ENCODE measurements at regions not wholly inside any gene's neighbourhood (a gene's known extent, or its start where the extent isn't known, plus 50 kb on each side); places are given as distances from the start of the nearest gene placed in this dataset.

- H3K36me3 ChIP-seq (replicated peaks), result no peaks in the 10 kb centered on the region
- H3K4me3 ChIP-seq (ENCODE audit: low read depth, low read length), result no peak overlapping the region
- DNase-seq, result peak; percentile 49
- in situ Hi-C loops (cut with HindIII; ENCODE audit: low pct_ligation_motif_present, low sequenced_read_pairs), result no loop called here
- H3K27me3 ChIP-seq (replicated peaks), result no peaks in the 10 kb centered on the region
- H3K27ac ChIP-seq, result no peak overlapping the region
- TF ChIP-seq CTCF (IDR thresholded peaks at IDR 0.05; ENCODE audit: low read depth, low read length, missing control alignments), result no peak
Measured at GRCh38 chr3:139797724-139798343, 120.1 kb upstream of the NMNAT3 start.

GRCh38 chr3:139794469-139795265 is 116.9 kb upstream of the NMNAT3 start:
- Histone ChIP-seq H3K27me3 (replicated peaks) (no peaks in the 10 kb centered on the region), H3K27ac (no peak overlapping the region), H3K4me3 (ENCODE audit: low read depth, low read length) (no peak overlapping the region), H3K36me3 (replicated peaks) (no peaks in the 10 kb centered on the region)
- TF ChIP-seq CTCF (IDR thresholded peaks at IDR 0.05; ENCODE audit: low read depth, low read length, missing control alignments), result no peak
- in situ Hi-C loops (cut with HindIII; ENCODE audit: low pct_ligation_motif_present, low sequenced_read_pairs), result no loop called here
- DNase-seq, result no peak

GRCh38 chr3:139793408-139793807 is 115.6 kb upstream of the NMNAT3 start:
- in situ Hi-C loops (cut with HindIII; ENCODE audit: low pct_ligation_motif_present, low sequenced_read_pairs), result no loop called here
- Histone ChIP-seq H3K27me3 (replicated peaks) (no peaks in the 10 kb centered on the region), H3K27ac (no peak overlapping the region), H3K36me3 (replicated peaks) (no peaks in the 10 kb centered on the region), H3K4me3 (ENCODE audit: low read depth, low read length) (no peak overlapping the region)
- TF ChIP-seq CTCF (IDR thresholded peaks at IDR 0.05; ENCODE audit: low read depth, low read length, missing control alignments), result no peak
- no peak for DNase-seq

GRCh38 chr3:139780593-139780992 is 102.8 kb upstream of the NMNAT3 start:
- no peak for DNase-seq
- H3K36me3 ChIP-seq (replicated peaks), result no peaks in the 10 kb centered on the region
- no peaks in the 10 kb centered on the region for H3K27me3 ChIP-seq (replicated peaks)
- TF ChIP-seq CTCF (IDR thresholded peaks at IDR 0.05; ENCODE audit: low read depth, low read length, missing control alignments), result no peak
- H3K27ac ChIP-seq, result no peak overlapping the region
- in situ Hi-C loops (cut with HindIII; ENCODE audit: low pct_ligation_motif_present, low sequenced_read_pairs), result no loop called here
- no peak overlapping the region for H3K4me3 ChIP-seq (ENCODE audit: low read depth, low read length)

- Histone ChIP-seq H3K36me3 (replicated peaks) (no peaks in the 10 kb centered on the region), H3K27me3 (replicated peaks) (no peaks in the 10 kb centered on the region), H3K27ac (no peak overlapping the region), H3K4me3 (ENCODE audit: low read depth, low read length) (no peak overlapping the region)
- in situ Hi-C loops (cut with HindIII; ENCODE audit: low pct_ligation_motif_present, low sequenced_read_pairs), result no loop called here
- TF ChIP-seq CTCF (IDR thresholded peaks at IDR 0.05; ENCODE audit: low read depth, low read length, missing control alignments), result no peak
- no peak for DNase-seq
Measured at GRCh38 chr3:139778682-139779233, 101.0 kb upstream of the NMNAT3 start.
